ENCODE measurements at regions not wholly inside any gene's neighbourhood (a gene's known extent, or its start where the extent isn't known, plus 50 kb on each side); places are given as distances from the start of the nearest gene placed in this dataset.

GRCh38 chr9:81318571-81318970 is 370.8 kb downstream of the TLE1 start:
- CTCF ChIA-PET: no interaction called here
- no peak for ATAC-seq
- 14% methylated on average over 3 of the region's 3 CpGs for WGBS (ENCODE audit: insufficient coverage, insufficient replicate concordance, low lambda C conversion rate, missing lambda C conversion rate)
- TF ChIP-seq EGR1 (IDR thresholded peaks at IDR 0.05; ENCODE audit: borderline replicate concordance in 1 of 2, low read depth in 2 of 2, low read length in 2 of 2) (no peak), SMC3 (IDR thresholded peaks at IDR 0.05; ENCODE audit: borderline replicate concordance, low read length) (no peak), E2F8 (IDR thresholded peaks at IDR 0.05; ENCODE audit: low read depth, partially characterized antibody) (no peak), RELB (IDR thresholded peaks at IDR 0.05; ENCODE audit: low read depth) (no peak), ZNF592 (IDR thresholded peaks at IDR 0.05) (no peak), SPI1 (IDR thresholded peaks at IDR 0.05; ENCODE audit: borderline replicate concordance, insufficient read depth, low read depth, low read length) (no peak), ZZZ3 (IDR thresholded peaks at IDR 0.05; ENCODE audit: control insufficient read depth, insufficient read length, low read depth) (no peak), NFXL1 (IDR thresholded peaks at IDR 0.05; ENCODE audit: borderline replicate concordance) (no peak), FOXM1 (IDR thresholded peaks at IDR 0.05; ENCODE audit: low read depth, low read length) (no peak), RAD21 (IDR thresholded peaks at IDR 0.05; ENCODE audit: insufficient read depth, low read depth, low read length) (no peak), ZNF687 (IDR thresholded peaks at IDR 0.05) (no peak), RELA (IDR thresholded peaks at IDR 0.05; ENCODE audit: borderline replicate concordance, partially characterized antibody) (no peak)

More at GRCh38 chr9:81318571-81318970, 370.8 kb downstream of the TLE1 start:
- no TSS peak for BruUV-seq (replicated peaks)
- H3K4me2 ChIP-seq (ENCODE audit: control insufficient read depth, insufficient read depth): no peak overlapping the region
- in situ Hi-C loops (cut with MboI) (no loop called here), intact Hi-C loops (cut with micrococcal nuclease; ENCODE audit: unreplicated experiment) (no loop called here)
- FAIRE-seq: no peak
- no peak for DNase-seq (ENCODE audit: low read depth, low spot score)
- H3K36me3 ChIP-seq (ENCODE audit: control insufficient read depth in 2 of 2, insufficient read depth in 2 of 2, low read length in 1 of 2): no peaks in the 10 kb centered on the region
- ChIA-PET POLR2A (no interaction called here), RAD21 (ENCODE audit: unreplicated experiment) (no interaction called here), SMC1A (ENCODE audit: uncharacterized antibody, unreplicated experiment) (no interaction called here)
- no peaks in the 10 kb centered on the region for H3K79me2 ChIP-seq (ENCODE audit: control insufficient read depth, insufficient read depth, low read length)
- no peak overlapping the region for H3K4me3 ChIP-seq
- no peaks in the 10 kb centered on the region for H3K9me3 ChIP-seq (replicated peaks; ENCODE audit: control insufficient read depth, insufficient read depth, low read length)
- H2AFZ ChIP-seq (ENCODE audit: control insufficient read depth, low read depth, low read length): no peak overlapping the region
- H3K27me3 ChIP-seq (replicated peaks in 1 of 2; ENCODE audit: control insufficient read depth in 2 of 2, insufficient read depth in 2 of 2, low read length in 1 of 2): no peaks in the 10 kb centered on the region
- H3K27ac ChIP-seq (ENCODE audit: control insufficient read depth, insufficient read depth): no peak overlapping the region
- no peaks in the 10 kb centered on the region for H3K4me1 ChIP-seq (ENCODE audit: control insufficient read depth, insufficient read depth, low read length)
- no peak overlapping the region for H3K9ac ChIP-seq (ENCODE audit: control insufficient read depth, insufficient read depth, low read length)
- no peaks in the 10 kb centered on the region for H4K20me1 ChIP-seq (ENCODE audit: control insufficient read depth, insufficient read depth)

Data from GM12878 (cell line).